Suprapubic skin (tissue), 4 donors: ENCODE measurements at regions not wholly inside any gene's neighbourhood (a gene's known extent, or its start where the extent isn't known, plus 50 kb on each side); places are given as distances from the start of the nearest gene placed in this dataset.

Experiments used
- DNase-seq, 2 donors: peaks; one replicate each; pipeline ENCODE4 v3.0.0-alpha.2; 2019; ENCODE audit warnings: low spot score in 2 of 2
- H3K27ac ChIP-seq: fragments of 200-600 bp; sonication (generic); one replicate; pipeline ENCODE4 v1.5.1; 2019
- H3K27me3 ChIP-seq: fragments of 200-600 bp; sonication (generic); one replicate; pipeline ENCODE4 v1.5.1; 2019
- H3K36me3 ChIP-seq: fragments of 200-600 bp; sonication (generic); one replicate; pipeline ENCODE4 v1.5.1; 2019
- H3K4me1 ChIP-seq: fragments of 200-600 bp; sonication (generic); one replicate; pipeline ENCODE4 v1.5.1; 2019
- H3K4me3 ChIP-seq: fragments of 200-600 bp; sonication (generic); one replicate; pipeline ENCODE4 v1.5.1; 2019; ENCODE audit warnings: mild to moderate bottlenecking
- H3K9me3 ChIP-seq: fragments of 200-600 bp; sonication (generic); one replicate; pipeline ENCODE4 v1.5.1; 2019
- EP300 ChIP-seq: sonication (generic); formaldehyde crosslinking; IDR thresholded peaks from one replicate; pipeline ENCODE4 v1.6.1; 2017; ENCODE audit warnings: antibody characterized with exemption
- POLR2A ChIP-seq, 2 donors: fragments of 450-650 bp; IDR thresholded peaks; one replicate each; pipeline ENCODE4 v1.6.1; 2017; ENCODE audit warnings: antibody characterized with exemption in 2 of 2, mild to moderate bottlenecking in 2 of 2, moderate library complexity in 2 of 2
- POLR2AphosphoS5 ChIP-seq, 3 donors: sonication (generic); formaldehyde crosslinking; IDR thresholded peaks; one replicate each; pipeline ENCODE4 v1.6.1; 2017; ENCODE audit warnings: antibody characterized with exemption in 3 of 3
- WGBS: methylation state at CpG from one replicate; pipeline ENCODE4 v1.1.5; 2018; 5-methylcytosine and 5-hydroxymethylcytosine counted together
- TF ChIP-seq, protein P1 (sequence below), 2 donors: fragments of 200-600 bp in 1 of 2; fragments of 450-650 bp in 1 of 2; sonication (generic) in 1 of 2; IDR thresholded peaks; one replicate each; pipeline ENCODE4 v1.5.1; 2016 to 2019; ENCODE audit warnings: antibody characterized with exemption in 2 of 2, mild to moderate bottlenecking in 1 of 2, moderate library complexity in 1 of 2

DNA sequence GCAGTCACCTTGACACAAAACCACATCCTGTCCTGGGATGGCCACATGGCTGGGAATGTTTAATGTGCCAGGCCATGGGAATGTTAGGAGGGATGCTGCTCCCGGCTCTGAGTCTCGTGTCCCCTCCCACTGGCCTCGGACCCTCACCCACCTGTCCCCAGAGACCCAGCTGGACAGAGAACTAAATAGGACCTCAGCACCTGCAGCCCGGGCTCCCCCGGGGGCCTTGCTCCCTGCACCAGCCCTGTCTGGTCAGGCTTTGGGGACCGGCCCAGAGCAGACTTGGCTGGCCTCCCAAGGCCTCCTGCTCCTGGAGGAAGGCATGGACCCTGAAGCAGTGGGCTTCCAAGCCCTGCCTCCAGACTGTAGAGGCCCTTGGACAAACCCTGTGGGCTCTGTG, 100.0 kb upstream of the IQSEC1 start:
- Histone ChIP-seq H3K4me3 (no peak overlapping the region), H3K36me3 (no peaks in the 10 kb centered on the region), H3K9me3 (peaks cover 5% of the 10 kb centered on the region), H3K4me1 (no peaks in the 10 kb centered on the region), H3K27ac (no peak overlapping the region), H3K27me3 (no peaks in the 10 kb centered on the region)
- DNase-seq, result no peak
- TF ChIP-seq EP300 (no peak), POLR2A (IDR thresholded peaks at IDR 0.05) (no peak), POLR2AphosphoS5 (IDR thresholded peaks at IDR 0.05) (no peak)
- TF ChIP-seq, protein P1, sequence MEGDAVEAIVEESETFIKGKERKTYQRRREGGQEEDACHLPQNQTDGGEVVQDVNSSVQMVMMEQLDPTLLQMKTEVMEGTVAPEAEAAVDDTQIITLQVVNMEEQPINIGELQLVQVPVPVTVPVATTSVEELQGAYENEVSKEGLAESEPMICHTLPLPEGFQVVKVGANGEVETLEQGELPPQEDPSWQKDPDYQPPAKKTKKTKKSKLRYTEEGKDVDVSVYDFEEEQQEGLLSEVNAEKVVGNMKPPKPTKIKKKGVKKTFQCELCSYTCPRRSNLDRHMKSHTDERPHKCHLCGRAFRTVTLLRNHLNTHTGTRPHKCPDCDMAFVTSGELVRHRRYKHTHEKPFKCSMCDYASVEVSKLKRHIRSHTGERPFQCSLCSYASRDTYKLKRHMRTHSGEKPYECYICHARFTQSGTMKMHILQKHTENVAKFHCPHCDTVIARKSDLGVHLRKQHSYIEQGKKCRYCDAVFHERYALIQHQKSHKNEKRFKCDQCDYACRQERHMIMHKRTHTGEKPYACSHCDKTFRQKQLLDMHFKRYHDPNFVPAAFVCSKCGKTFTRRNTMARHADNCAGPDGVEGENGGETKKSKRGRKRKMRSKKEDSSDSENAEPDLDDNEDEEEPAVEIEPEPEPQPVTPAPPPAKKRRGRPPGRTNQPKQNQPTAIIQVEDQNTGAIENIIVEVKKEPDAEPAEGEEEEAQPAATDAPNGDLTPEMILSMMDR (IDR thresholded peaks at IDR 0.05), result no peak
- 60% methylated on average over 1 of the region's 6 CpGs for WGBS

DNA sequence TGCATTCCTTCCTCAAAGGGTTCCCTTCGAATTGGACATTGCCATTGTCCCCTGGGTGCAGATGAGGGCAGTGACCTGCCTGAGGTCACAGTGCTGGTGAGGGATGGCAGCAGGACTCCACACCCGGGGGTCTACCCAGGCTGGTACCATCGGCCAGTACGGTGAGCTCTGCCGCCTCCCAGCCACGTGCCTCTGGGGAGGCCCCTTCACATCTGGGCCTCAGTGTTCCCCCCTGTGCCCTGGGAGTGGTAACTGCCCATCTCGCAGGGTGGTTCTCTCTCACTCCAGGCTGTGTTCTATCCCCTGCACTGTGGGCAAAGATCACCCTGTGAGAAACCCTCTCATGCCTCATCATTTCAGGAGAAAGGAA, 99.4 kb upstream of the IQSEC1 start:
- no peak for DNase-seq
- Histone ChIP-seq H3K36me3 (no peaks in the 10 kb centered on the region), H3K4me3 (no peak overlapping the region), H3K9me3 (no peaks in the 10 kb centered on the region), H3K27me3 (no peaks in the 10 kb centered on the region), H3K4me1 (no peaks in the 10 kb centered on the region), H3K27ac (no peak overlapping the region)
- WGBS, result 100% methylated on average over 1 of the region's 7 CpGs
- TF ChIP-seq POLR2A (IDR thresholded peaks at IDR 0.05) (no peak), EP300 (no peak), POLR2AphosphoS5 (IDR thresholded peaks at IDR 0.05) (no peak)
- TF ChIP-seq, protein P1 (IDR thresholded peaks at IDR 0.05), result no peak

DNA sequence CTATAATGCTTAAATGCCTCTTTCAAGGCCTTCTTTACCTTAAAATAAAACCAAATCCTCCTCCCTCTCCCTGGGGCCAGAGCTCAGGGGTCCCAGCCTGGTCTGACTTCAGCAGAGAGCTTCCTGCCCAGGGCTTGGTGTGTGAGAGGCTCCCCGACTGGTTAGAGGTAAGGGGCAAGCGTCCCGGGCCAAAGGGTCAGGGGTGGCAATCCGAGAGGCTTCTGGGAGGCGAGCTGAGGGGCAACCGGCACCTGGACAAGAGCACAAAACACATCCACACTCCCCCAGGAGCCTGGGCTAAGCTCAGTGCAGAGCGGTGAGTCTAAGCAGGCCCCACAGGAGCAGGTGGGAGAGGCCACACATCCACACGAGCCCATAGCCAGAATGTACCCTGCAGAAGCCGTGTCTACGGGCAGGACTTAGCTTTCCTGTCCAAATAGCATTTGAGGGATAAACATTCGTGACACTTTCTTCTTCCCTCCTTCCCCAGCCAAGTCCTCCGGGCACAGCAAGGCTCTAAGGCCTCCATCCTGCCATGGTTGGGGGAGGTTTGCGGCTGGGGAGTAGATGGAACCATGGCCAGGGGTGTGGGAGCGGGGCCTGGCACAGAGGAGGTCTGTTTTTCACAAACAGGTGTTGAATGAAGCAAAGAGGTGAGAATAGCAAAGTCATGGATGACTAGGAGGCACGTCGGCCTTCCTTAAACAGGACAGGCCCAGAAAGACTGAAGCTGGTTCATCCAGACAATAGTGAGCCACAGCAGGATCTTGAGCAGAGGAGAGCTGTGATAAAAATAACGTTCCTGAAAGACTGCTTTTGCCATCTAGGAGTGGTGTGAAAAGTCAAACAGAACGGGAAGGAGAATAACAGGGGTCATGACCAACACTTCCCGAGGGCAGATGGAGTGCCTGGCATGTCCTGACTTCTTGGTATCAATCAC, 98.7 kb upstream of the IQSEC1 start:
- Histone ChIP-seq H3K4me1 (no peaks in the 10 kb centered on the region), H3K4me3 (no peak overlapping the region), H3K27ac (no peak overlapping the region), H3K36me3 (no peaks in the 10 kb centered on the region), H3K27me3 (no peaks in the 10 kb centered on the region), H3K9me3 (no peaks in the 10 kb centered on the region)
- no peak for DNase-seq
- WGBS, result 76% methylated on average over 15 of the region's 19 CpGs
- TF ChIP-seq EP300 (no peak), POLR2A (IDR thresholded peaks at IDR 0.05) (no peak), POLR2AphosphoS5 (IDR thresholded peaks at IDR 0.05) (no peak)
- TF ChIP-seq, protein P1 (IDR thresholded peaks at IDR 0.05), result no peak

DNA sequence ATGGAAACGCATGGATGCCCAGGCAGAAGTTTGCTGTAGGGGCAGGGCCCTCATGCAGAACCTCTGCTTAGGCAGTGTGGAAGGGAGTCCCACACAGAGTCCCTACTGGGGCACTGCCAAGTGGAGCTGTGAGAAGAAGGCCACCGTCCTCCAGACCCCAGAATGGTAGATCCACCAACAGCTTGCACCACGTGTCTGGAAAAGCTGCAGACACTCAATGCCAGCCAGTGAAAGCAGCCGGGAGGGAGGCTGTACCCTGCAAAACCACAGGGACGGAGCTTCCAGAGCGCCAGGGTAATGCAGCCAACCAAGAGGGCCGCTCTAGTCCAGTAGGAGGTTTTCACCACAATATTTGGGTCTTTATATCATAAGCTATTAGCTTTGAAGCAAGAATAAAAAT, 97.1 kb upstream of the IQSEC1 start:
- H3K27ac ChIP-seq, result no peak overlapping the region
- no peaks in the 10 kb centered on the region for H3K9me3 ChIP-seq
- 75% methylated on average over 7 of the region's 7 CpGs for WGBS
- no peaks in the 10 kb centered on the region for H3K36me3 ChIP-seq
- no peak for DNase-seq
- H3K4me3 ChIP-seq, result no peak overlapping the region
- TF ChIP-seq POLR2AphosphoS5 (IDR thresholded peaks at IDR 0.05) (no peak), EP300 (no peak), POLR2A (IDR thresholded peaks at IDR 0.05) (no peak)
- TF ChIP-seq, protein P1 (IDR thresholded peaks at IDR 0.05), result no peak
- no peaks in the 10 kb centered on the region for H3K27me3 ChIP-seq
- no peaks in the 10 kb centered on the region for H3K4me1 ChIP-seq

DNA sequence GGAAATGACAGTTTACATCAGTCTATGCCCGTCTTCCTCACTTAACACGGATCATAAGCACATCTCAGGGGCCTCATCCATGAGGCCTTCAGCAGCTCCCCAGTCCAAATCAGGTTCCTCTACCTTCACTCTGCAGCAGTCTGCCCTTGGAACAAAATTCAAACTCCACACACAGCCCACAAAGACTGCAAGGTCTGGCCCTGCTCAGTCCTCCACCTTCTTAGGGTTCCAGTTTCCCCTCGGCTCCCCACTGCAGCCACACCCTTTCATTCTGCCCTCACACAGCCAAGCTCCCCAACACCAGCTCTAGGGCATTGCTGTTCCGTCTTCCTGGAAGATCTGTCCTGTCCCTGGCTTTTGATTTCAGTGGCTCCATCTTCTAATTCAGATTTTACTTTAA, 95.2 kb upstream of the IQSEC1 start:
- Histone ChIP-seq H3K9me3 (no peaks in the 10 kb centered on the region), H3K36me3 (no peaks in the 10 kb centered on the region), H3K4me3 (no peak overlapping the region), H3K4me1 (no peaks in the 10 kb centered on the region), H3K27me3 (peaks cover 3% of the 10 kb centered on the region), H3K27ac (no peak overlapping the region)
- TF ChIP-seq, protein P1 (IDR thresholded peaks at IDR 0.05), result no peak
- TF ChIP-seq POLR2A (IDR thresholded peaks at IDR 0.05), result no peak
- TF ChIP-seq EP300, result no peak
- TF ChIP-seq POLR2AphosphoS5 (IDR thresholded peaks at IDR 0.05), result no peak
- WGBS, result 79% methylated on average over 4 of the region's 4 CpGs
- no peak for DNase-seq
